GM23248 (cell line): ENCODE measurements at regions not wholly inside any gene's neighbourhood (a gene's known extent, or its start where the extent isn't known, plus 50 kb on each side); places are given as distances from the start of the nearest gene placed in this dataset.

Experiments
- EZH2 ChIP-seq: fragments of 200-600 bp; sonication (generic); IDR thresholded peaks from 2 replicates; pipeline ENCODE4 v1.6.1; 2018; ENCODE audit warnings: antibody characterized with exemption, mild to moderate bottlenecking; ENCODE audit not compliant: insufficient read depth, poor library complexity, severe bottlenecking
- EZH2phosphoT487 ChIP-seq: fragments of 200-600 bp; sonication (generic); IDR thresholded peaks from 2 replicates; pipeline ENCODE4 v1.6.1; 2018; ENCODE audit warnings: antibody characterized with exemption, moderate library complexity, mild to moderate bottlenecking, low read depth; ENCODE audit not compliant: insufficient read depth

- TF ChIP-seq EZH2 (no peak), EZH2phosphoT487 (no peak)
Observed at GRCh38 chr3:106508331-106508893, 639.6 kb upstream of the CBLB start.
